SK-N-SH treated with all-trans-retinoic acid at 6 μM for 48 hours (cell line): ENCODE measurements at regions not wholly inside any gene's neighbourhood (a gene's known extent, or its start where the extent isn't known, plus 50 kb on each side); places are given as distances from the start of the nearest gene placed in this dataset.

Source experiments
- BACH2 ChIP-seq: fragments of 250-450 bp; sonication (Bioruptor Pico); IDR thresholded peaks from 2 replicates; pipeline ENCODE4 v1.9.0; 2021; ENCODE audit warnings: mild to moderate bottlenecking, borderline replicate concordance
- RARB ChIP-seq: fragments of 250-450 bp; sonication (Bioruptor Pico); IDR thresholded peaks from 2 replicates; pipeline ENCODE4 v1.8.0; 2021; ENCODE audit warnings: mild to moderate bottlenecking, moderate library complexity
- ZFP30 ChIP-seq: fragments of 450-650 bp; formaldehyde crosslinking; IDR thresholded peaks from 2 replicates; pipeline ENCODE4 v1.5.0; 2022; ENCODE audit warnings: mild to moderate bottlenecking, moderate library complexity
- TF ChIP-seq, protein P1 (sequence below): fragments of 250-450 bp; sonication (Bioruptor Pico); IDR thresholded peaks from 2 replicates; pipeline ENCODE4 v1.5.1; 2021; ENCODE audit warnings: mild to moderate bottlenecking, moderate library complexity

GRCh38 chr3:124267406-124267805 is 275.5 kb upstream of the ROPN1 start:
- TF ChIP-seq BACH2 (CRISPR knock-in tag) (no peak), ZFP30 (no peak), RARB (CRISPR knock-in tag) (no peak)
- TF ChIP-seq, protein P1, sequence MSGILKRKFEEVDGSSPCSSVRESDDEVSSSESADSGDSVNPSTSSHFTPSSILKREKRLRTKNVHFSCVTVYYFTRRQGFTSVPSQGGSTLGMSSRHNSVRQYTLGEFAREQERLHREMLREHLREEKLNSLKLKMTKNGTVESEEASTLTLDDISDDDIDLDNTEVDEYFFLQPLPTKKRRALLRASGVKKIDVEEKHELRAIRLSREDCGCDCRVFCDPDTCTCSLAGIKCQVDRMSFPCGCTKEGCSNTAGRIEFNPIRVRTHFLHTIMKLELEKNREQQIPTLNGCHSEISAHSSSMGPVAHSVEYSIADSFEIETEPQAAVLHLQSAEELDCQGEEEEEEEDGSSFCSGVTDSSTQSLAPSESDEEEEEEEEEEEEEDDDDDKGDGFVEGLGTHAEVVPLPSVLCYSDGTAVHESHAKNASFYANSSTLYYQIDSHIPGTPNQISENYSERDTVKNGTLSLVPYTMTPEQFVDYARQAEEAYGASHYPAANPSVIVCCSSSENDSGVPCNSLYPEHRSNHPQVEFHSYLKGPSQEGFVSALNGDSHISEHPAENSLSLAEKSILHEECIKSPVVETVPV (CRISPR knock-in tag) = no peak
